Fibroblast of lung (primary cell): ENCODE measurements at regions not wholly inside any gene's neighbourhood (a gene's known extent, or its start where the extent isn't known, plus 50 kb on each side); places are given as distances from the start of the nearest gene placed in this dataset.

Experiments used
- CTCF ChIP-seq, 2 donors: IDR thresholded peaks in 1 of 2; conservative IDR thresholded peaks in 1 of 2; 1 replicate in 1 of 2; 2 replicates in 1 of 2; pipeline ENCODE4 v1.5.1; 2011 to 2012; ENCODE audit warnings: low read length in 2 of 2, control low read depth in 1 of 2, inconsistent platforms in 1 of 2, low read depth in 1 of 2, mild to moderate bottlenecking in 1 of 2
- EZH2 ChIP-seq: IDR thresholded peaks from 2 replicates; pipeline ENCODE4 v1.5.1; 2012; ENCODE audit warnings: low read length, control low read depth, mild to moderate bottlenecking; ENCODE audit errors: missing control alignments

GRCh38 chr5:75002271-75002670 is 50.1 kb downstream of the GCNT4 start:
- TF ChIP-seq CTCF (conservative IDR thresholded peaks at IDR 0.05 in 1 of 2, IDR thresholded peaks at IDR 0.05 in 1 of 2; ENCODE audit: low read depth in 1 of 2, low read length in 2 of 2) (no peak), EZH2 (no peak)
